ENCODE measurements at regions not wholly inside any gene's neighbourhood (a gene's known extent, or its start where the extent isn't known, plus 50 kb on each side); places are given as distances from the start of the nearest gene placed in this dataset.
"Not testable (repeated sequence)": the region's sequence is repeated elsewhere in the genome, so short reads cannot be mapped to it uniquely, and the experiment has no call there.

DNA sequence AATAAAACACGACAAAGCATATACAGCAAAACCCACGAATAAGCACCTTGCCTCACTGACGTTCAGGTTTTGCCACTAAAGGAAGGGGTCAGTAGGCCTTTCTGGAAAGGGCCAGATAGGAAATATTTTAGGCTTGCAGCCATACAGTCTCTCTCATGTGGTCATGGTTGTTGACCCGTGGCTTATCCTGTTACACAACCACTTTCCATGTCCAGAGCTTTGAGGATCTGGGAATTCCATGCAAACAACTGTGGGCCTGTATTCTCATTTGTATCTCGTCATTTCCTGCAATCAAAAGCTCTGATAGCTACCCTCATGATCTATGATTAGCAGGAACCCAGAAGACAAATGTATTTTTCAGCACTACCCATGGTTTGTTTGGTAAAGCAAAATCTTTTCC is 108.3 kb downstream of the DRD1 start:
- WGBS, 5 donors, result 51 to 64% (median 62%) methylated on average over 5 of the region's 5 CpGs
- intact Hi-C loops (cut with DNase I; ENCODE audit: low total_unique reads), result no loop called here
- H3K4me1 ChIP-seq, result no peaks in the 10 kb centered on the region
- peaks cover 0 to 4% (median 0%) of the 10 kb centered on the region in 7 donors for H3K27me3 ChIP-seq (replicated peaks in 1 of 7)
- no peak overlapping the region for H3K4me3 ChIP-seq
- no peaks in the 10 kb centered on the region for H3K36me3 ChIP-seq
- peaks cover 0 to 5% (median 0%) of the 10 kb centered on the region in 8 donors for H3K9me3 ChIP-seq
- H3K27ac ChIP-seq, result no peak overlapping the region
- DNase-seq, result no peak
- TF ChIP-seq POLR2A (IDR thresholded peaks at IDR 0.05) (no peak), POLR2AphosphoS5 (IDR thresholded peaks at IDR 0.05) (no peak)
- TF ChIP-seq, protein P1, sequence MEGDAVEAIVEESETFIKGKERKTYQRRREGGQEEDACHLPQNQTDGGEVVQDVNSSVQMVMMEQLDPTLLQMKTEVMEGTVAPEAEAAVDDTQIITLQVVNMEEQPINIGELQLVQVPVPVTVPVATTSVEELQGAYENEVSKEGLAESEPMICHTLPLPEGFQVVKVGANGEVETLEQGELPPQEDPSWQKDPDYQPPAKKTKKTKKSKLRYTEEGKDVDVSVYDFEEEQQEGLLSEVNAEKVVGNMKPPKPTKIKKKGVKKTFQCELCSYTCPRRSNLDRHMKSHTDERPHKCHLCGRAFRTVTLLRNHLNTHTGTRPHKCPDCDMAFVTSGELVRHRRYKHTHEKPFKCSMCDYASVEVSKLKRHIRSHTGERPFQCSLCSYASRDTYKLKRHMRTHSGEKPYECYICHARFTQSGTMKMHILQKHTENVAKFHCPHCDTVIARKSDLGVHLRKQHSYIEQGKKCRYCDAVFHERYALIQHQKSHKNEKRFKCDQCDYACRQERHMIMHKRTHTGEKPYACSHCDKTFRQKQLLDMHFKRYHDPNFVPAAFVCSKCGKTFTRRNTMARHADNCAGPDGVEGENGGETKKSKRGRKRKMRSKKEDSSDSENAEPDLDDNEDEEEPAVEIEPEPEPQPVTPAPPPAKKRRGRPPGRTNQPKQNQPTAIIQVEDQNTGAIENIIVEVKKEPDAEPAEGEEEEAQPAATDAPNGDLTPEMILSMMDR (IDR thresholded peaks at IDR 0.05 in 8 of 11, conservative IDR thresholded peaks at IDR 0.05 in 3 of 11), result no peak

DNA sequence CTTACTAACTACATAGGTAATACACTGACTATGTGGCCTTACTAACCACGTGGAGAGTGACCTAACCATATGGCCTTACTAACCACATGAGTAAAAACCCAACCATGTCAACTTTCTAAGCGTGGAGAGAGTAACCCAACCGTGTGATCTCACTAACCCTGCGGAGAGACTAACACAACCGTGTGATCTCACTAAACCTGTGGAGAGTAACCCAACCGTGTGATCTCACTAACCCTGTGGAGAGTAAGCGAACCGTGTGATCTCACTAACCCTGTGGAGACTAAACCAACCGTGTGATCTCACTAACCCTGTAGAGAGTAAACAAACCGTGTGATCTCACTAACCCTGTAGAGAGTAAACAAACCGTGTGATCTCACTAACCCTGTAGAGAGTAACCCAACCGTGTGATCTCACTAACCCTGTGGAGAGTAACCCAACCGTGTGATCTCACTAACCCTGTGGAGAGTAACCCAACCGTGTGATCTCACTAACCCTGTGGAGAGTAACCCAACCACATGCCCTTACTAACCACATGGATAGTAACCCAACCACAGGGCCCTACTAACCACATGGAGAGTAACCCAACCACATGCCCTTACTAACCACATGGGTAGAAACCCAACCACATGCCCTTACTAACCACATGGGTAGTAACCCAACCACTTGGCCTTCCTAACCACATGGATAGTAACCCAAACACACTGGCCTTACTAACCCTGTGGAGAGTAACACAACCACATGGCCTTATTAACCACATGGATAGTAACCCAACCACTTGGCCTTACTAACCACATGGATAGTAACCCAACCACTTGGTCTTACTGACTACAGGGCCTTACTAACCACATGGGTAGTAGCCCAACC is 112.6 kb downstream of the DRD1 start:
- DNase-seq; intact Hi-C loops (cut with DNase I; ENCODE audit: low total_unique reads); H3K4me1 ChIP-seq; H3K4me3 ChIP-seq; H3K9me3 ChIP-seq; H3K27me3 ChIP-seq (replicated peaks in 1 of 7); H3K27ac ChIP-seq; H3K36me3 ChIP-seq: not testable (repeated sequence)
- 63 to 83% (median 72%) methylated on average over 14 of the region's 14 CpGs for WGBS, 5 donors

DNA sequence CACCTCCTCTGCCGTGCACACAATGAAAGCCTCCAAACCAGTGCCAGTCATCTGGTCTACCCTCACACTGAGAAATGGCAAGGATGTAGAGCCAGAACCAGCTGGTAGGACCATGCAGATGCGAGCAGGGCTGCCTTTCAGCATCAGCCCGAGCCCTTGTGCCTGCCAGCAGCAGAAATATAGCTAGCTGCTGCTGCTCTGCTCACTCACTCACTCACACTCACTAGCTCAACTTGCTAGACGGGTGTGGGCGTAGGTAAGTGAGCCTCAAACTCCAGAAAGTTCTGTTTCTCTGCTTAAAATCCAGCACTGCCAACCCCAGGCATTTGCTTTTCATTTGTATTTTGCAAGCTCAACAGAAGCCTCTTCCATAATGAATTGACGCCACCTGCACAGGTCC is 114.0 kb downstream of the DRD1 start:
- intact Hi-C loops (cut with DNase I; ENCODE audit: low total_unique reads), result no loop called here
- Histone ChIP-seq H3K27ac (no peak overlapping the region), H3K9me3 (peaks cover 0 to 5% (median 0%) of the 10 kb centered on the region in 8 donors), H3K36me3 (no peaks in the 10 kb centered on the region), H3K4me3 (no peak overlapping the region), H3K27me3 (replicated peaks in 1 of 7) (peaks cover 0 to 4% (median 0%) of the 10 kb centered on the region in 7 donors), H3K4me1 (no peaks in the 10 kb centered on the region)
- TF ChIP-seq POLR2AphosphoS5 (IDR thresholded peaks at IDR 0.05), result no peak
- no peak for DNase-seq
- WGBS, 5 donors, result 73 to 87% (median 81%) methylated on average over 6 of the region's 6 CpGs

DNA sequence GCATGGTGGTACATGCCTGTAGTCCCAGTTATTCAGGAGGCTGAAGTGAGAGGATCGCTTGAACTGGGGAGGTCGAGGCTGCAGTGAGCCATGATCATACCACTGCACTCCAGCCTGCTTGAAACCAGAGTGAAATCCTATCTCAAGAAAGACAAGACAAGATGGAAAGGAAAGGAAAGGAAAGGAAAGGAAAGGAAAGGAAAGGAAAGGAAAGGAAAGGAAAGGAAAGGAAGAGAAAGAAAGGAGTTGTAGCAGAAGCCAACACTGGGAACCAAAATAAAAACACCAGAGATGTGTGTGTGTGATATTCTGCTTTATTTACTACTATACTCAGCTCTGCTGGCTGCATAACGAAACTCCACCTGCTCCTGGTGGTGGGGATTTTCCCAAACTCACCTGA is 115.3 kb downstream of the DRD1 start:
- no peak overlapping the region for H3K27ac ChIP-seq
- H3K36me3 ChIP-seq, result no peaks in the 10 kb centered on the region
- 60 to 75% (median 69%) methylated on average over 3 of the region's 3 CpGs for WGBS, 5 donors
- DNase-seq, result no peak
- H3K9me3 ChIP-seq, result peaks cover 0 to 5% (median 0%) of the 10 kb centered on the region in 8 donors
- H3K4me1 ChIP-seq, result no peaks in the 10 kb centered on the region
- H3K4me3 ChIP-seq, result no peak overlapping the region
- peaks cover 0 to 4% (median 0%) of the 10 kb centered on the region in 7 donors for H3K27me3 ChIP-seq (replicated peaks in 1 of 7)
- intact Hi-C loops (cut with DNase I; ENCODE audit: low total_unique reads), result no loop called here
- TF ChIP-seq POLR2A (IDR thresholded peaks at IDR 0.05) (no peak), POLR2AphosphoS5 (IDR thresholded peaks at IDR 0.05) (no peak)
- TF ChIP-seq, protein P1 (IDR thresholded peaks at IDR 0.05 in 8 of 11, conservative IDR thresholded peaks at IDR 0.05 in 3 of 11), result no peak

DNA sequence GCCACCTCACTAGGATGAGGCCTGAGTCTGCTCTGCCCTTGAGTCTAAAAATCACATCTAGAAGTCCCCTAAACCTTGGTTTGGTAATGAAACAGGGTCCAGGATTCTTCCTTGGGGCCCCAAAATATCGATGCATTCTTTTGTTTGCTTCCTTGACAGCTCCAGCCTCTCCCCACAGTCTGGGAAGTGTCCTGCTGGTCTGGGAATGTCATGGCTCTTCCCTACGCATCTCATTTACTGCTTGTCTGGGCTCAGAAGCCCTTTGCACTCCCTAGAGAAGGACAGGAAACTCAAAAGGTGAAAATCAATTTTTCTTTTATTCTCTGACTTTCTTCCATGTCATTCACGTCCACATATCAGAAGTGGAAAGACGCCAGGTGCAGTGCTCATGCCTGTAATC is 115.8 kb downstream of the DRD1 start:
- no peak for DNase-seq
- Histone ChIP-seq H3K9me3 (peaks cover 0 to 5% (median 0%) of the 10 kb centered on the region in 8 donors), H3K27ac (no peak overlapping the region), H3K36me3 (no peaks in the 10 kb centered on the region), H3K27me3 (replicated peaks in 1 of 7) (peaks cover 0 to 4% (median 0%) of the 10 kb centered on the region in 7 donors), H3K4me3 (no peak overlapping the region), H3K4me1 (no peaks in the 10 kb centered on the region)
- intact Hi-C loops (cut with DNase I; ENCODE audit: low total_unique reads), result no loop called here
- TF ChIP-seq POLR2A (IDR thresholded peaks at IDR 0.05), result no peak
- TF ChIP-seq, protein P1 (IDR thresholded peaks at IDR 0.05 in 8 of 11, conservative IDR thresholded peaks at IDR 0.05 in 3 of 11), result no peak
- no peak for TF ChIP-seq POLR2AphosphoS5 (IDR thresholded peaks at IDR 0.05)
- WGBS, 5 donors, result 61 to 68% (median 64%) methylated on average over 4 of the region's 4 CpGs

Measured in spleen (tissue), 11 donors.